HG02571 (cell line): ENCODE measurements at regions not wholly inside any gene's neighbourhood (a gene's known extent, or its start where the extent isn't known, plus 50 kb on each side); places are given as distances from the start of the nearest gene placed in this dataset.
"Not testable (repeated sequence)": the region's sequence is repeated elsewhere in the genome, so short reads cannot be mapped to it uniquely, and the experiment has no call there.

ENCODE experiments used
- ATAC-seq: cut with Tn5 transposase; IDR thresholded peaks from one replicate; pipeline ENCODE4 v1.9.1; 2021; ENCODE audit warnings: mild to moderate bottlenecking, moderate library complexity; ENCODE audit not compliant: unreplicated experiment

GRCh38 chr9:66601472-66601871 lies 299.1 kb upstream of the ZNF658 start:
- ATAC-seq: not testable (repeated sequence)

- ATAC-seq: not testable (repeated sequence)
These were observed 268.9 kb upstream of the ZNF658 start for GRCh38 chr9:66631521-66632046.

GRCh38 chr9:66647675-66648074 lies 252.8 kb upstream of the ZNF658 start:
- ATAC-seq: not testable (repeated sequence)

DNA sequence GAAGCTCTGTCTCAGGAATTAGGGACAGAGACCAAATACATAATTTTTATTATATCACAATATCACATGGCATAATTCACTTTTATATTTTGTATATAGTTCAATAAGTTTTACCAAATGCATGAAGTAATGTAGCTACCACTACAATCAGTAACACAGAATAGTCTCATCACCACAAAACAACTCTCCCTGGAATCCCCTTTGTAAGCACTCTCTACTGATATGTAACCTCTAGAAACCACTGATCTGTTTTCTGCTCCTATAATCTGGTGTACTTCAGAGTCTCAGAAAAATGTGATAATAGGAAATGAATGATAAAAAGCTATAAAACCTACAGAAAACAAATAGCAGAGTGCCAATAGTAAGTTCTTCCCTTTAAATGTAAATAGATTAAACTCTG lies 210.3 kb upstream of the ZNF658 start:
- ATAC-seq: not testable (repeated sequence)

DNA sequence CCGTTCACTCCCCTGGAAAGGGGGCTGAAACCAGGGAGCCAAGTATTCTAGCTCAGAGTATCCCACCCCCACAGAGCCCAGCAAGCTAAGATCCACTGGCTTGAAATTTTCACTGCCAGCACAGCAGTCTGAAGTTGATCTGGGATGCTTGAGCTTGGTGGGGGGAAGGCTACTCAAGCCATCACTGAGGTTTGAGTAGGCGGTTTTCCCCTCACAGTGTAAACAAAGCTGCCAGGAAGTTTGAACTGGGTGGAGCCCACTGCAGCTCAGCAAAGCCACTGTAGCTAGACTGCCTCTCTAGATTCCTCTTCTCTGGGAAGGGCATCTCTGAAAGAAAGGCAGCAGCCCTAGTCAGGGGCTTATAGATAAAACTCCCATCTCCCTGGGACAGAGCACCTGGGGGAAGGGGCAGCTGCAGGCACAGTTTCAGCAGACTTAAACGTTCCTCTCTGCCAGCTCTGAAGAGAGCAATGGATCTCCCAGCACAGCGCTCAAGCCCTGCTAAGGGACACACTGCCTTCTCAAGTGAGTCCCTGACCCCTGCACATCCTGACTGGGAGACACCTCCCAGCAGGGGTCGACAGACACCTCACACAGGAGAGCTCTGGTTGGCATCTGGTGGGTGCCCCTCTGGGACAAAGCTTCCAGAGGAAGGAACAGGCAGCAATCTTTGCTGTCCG lies 204.8 kb upstream of the ZNF658 start:
- peak; percentile 78 for ATAC-seq

DNA sequence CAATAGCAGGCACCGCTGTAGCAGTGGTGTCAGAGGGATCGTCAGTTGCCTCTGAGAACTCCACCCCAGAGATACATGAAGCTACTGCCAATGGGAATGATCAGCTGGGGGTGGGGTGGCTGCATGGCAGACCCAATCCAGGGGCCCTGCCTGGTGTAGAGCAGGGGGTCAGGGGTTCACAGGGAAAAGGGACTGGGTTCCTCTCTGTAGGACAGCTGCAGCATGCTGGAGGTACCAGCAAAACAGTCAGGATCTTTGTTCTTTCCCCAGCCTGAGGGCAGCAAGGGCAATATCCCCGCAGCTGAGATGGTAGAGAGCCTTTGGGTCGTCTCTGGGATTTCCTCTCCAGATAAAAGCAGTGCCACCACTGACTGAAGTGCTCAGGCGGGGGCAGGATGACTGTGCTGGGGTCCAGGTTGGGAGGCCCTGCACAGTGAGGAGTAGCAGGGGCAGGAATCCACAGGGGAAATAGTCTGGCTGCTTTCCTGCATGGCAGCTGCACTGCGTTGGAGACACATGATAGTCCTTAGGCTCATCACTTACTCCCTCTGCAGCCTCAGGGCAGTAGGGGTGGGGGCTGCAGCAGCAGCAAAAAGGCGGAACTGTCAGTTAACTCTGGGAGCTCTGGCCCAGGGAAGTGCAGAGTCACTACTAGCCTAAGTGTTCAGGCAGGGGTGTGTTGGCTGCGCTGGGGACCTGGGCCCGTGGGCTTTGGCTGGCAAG lies 203.0 kb upstream of the ZNF658 start:
- ATAC-seq: not testable (repeated sequence)

GRCh38 chr9:66698066-66698455 lies 202.5 kb upstream of the ZNF658 start:
- ATAC-seq: not testable (repeated sequence)

DNA sequence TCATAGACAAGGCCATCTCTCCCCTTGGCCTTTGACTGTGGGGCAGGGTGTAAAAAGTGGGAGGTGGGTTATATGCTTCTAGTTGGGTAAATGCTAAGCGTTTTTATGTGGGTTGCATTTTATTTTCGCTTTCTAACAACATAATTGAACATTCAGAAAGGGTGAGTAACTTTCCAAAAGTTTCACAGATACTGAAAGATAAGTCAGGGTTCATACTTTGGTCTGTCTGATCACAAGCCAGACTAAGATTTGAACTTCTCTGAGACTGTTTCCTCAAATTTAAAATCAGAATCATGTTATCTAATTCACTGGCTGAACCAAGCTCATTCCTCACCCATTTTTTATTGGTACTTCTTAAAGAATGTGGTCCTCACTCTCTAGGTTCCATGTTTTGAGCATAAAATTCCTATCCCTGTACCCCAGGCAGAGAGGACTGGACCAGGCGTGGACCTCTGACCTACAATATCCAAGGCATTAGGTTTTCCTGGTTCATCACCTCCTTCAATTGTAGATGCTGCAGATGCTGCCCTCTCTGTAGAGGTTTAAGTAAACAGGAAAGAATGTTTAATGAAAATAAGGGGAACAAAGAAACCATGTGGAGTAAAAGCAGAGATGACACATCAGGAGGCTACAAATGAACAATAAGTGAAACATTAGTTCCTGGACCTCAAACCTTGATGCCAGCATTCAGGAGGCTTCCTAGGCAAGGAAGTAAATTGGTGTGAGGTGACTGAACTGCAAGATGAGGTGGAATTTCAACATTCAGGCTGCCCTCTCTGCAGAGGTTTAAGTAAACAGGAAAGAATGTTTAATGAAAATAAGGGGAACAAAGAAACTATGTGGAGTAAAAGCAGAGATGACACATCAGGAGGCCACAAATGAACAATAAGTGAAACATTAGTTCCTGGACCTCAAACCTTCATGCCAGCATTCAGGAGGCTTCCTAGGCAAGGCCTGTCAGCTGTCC lies 198.8 kb upstream of the ZNF658 start:
- ATAC-seq: not testable (repeated sequence)

DNA sequence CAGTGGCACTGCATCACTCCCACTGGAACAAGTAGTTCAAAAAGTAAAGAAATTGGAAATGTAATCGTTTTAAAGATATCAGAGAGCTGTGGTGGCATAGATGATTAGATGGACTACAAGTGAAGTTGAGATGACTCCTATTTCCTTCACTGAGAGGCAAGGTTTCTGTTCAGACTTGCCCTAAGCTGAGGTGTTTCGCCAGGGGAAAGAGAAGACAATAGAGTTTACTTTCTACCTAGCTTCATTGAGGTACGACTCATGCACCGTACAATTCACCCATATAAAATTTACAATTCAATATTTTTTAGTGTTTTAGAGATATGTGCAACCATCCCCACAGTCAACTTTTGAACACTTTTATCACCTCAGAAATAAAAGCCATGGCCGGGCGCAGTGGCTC lies 189.0 kb upstream of the ZNF658 start:
- not testable (repeated sequence) for ATAC-seq

- ATAC-seq: peak; percentile 51
These were observed 187.7 kb upstream of the ZNF658 start for GRCh38 chr9:66712870-66713269.

DNA sequence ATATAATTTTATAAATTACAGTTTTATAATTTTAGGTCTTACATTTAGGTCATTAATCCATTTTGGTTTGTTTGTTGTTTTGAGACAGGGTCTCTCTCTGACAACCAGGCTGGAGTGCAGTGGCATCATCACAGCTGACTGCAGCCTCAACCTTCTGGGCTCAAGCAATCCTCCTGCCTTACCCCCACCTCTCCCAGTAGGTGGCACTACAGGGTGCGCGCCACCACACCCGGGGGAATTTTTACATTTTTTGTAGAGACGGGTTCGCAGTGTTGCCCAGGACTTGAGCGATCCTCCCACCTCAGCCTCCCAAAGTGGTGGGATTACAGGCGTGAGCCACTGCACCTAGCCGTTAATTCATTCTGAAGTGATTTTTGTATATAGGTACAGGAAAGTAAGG lies 187.0 kb upstream of the ZNF658 start:
- not testable (repeated sequence) for ATAC-seq

GRCh38 chr9:66720845-66721244 lies 179.7 kb upstream of the ZNF658 start:
- ATAC-seq: not testable (repeated sequence)

GRCh38 chr9:66727540-66727939 lies 173.0 kb upstream of the ZNF658 start:
- not testable (repeated sequence) for ATAC-seq

DNA sequence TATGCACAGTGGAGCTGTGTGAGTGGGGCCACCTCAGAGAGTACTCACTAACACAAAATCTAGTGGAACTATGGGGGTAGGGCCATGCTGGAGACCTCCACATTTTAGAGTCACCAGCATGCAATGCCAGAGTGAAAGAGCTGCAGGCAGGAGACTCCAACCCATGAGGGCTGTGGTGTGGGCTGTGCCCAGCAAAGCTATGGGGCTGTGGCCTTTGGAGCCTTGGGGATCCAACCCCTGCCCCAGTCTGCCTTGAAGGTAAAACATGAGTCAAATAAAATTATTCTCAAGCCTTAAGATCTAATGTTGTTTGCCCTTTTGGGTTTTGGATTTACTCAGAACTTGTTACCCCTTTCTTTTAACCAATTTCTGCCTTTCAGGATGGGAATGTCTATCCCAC lies 163.8 kb upstream of the ZNF658 start:
- not testable (repeated sequence) for ATAC-seq

DNA sequence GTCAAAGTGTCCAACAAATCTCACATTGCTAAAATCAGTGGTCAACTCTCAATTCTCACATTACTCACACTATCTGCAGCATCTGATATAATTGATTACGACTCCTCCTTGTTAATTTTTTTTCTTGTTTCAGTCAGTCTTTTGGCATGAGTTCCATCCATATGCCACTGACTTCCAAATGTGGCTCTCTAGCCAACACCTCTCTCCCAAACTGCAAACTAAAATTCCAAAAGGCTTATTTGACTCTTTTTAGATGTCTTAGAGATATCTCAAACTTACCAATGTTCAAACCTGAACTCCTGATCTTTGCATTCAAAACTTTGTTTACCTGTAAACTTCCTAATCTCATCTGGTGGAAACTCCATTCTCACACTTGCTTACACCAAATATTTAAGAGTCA lies 162.1 kb upstream of the ZNF658 start:
- not testable (repeated sequence) for ATAC-seq

DNA sequence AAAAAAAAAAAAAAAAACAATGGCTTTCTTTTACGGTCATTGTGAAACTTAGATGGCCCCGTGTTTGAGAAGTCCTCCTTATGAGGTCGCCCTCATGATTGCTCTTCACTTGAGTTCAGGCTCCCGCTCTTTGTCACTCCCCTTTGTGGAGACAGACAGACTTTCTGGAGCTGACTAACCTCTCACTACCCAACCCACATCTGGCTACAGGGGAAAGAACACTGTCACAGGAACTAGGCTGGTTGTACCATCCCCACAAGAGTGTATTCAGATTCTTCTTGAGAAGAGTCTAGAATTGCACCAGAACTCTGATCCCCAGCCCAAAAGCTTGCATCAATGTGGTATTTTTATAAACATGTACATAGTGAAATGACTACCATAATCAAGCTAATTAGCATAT lies 160.4 kb upstream of the ZNF658 start:
- ATAC-seq: not testable (repeated sequence)

DNA sequence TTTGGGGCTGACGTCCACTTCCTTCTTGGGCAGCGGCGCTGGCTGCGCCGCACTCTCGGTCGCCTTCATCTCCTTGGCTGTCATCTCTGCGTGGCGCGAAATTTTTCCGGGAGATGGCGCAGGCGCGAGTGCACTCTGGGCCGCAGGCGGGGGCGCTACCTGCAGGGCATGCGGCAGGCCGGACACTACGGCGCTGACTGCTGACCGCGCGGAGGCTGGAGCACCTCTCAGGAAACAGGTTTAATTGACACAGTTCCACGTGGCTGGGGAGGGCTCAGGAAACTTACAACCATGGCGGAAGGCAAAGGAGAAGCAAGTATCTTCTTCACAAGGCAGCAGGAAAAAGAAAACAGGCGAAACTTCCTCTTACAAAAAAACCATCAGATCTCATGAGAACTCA lies 154.7 kb upstream of the ZNF658 start:
- not testable (repeated sequence) for ATAC-seq

DNA sequence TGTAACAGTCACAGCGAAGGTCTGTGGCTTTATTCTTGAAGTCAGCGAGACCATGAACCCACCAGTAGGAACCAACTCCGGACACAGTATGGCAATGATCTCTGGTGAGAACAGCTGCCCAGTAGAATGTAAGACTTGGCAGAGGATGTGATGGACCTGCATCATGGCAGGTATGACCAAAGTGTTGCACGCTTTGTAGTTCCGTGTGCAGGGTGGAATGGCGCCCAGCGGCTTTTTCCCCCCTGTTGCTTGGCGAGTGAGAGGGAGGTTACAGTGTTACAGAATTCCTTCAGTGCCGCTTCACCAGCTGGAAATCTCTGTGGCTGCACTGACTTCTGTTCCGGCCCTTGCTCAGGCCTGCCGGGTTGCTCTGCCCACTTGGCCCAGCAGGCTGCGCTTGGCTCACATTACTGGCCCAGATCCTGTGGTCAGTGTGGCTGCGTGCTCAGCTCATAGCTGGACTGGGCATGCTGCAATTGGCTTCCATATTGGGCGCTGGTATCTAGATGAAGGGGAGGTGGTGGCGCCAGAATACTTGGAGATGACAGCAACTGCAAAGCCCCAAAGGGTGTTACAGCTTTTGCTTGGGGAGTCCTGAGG lies 148.1 kb upstream of the ZNF658 start:
- not testable (repeated sequence) for ATAC-seq

- not testable (repeated sequence) for ATAC-seq
These were observed 140.6 kb upstream of the ZNF658 start for GRCh38 chr9:66759825-66760492.
